Stimulated activated naive CD8-positive, alpha-beta T cell treated with anti-CD3 and anti-CD28 coated beads, Interleukin-15, Interleukin-2, amounts not matched to agents 100 ng/mL and 50 ng/mL, for 24 hours (primary cell): ENCODE measurements at regions not wholly inside any gene's neighbourhood (a gene's known extent, or its start where the extent isn't known, plus 50 kb on each side); places are given as distances from the start of the nearest gene placed in this dataset.
"Not testable (repeated sequence)": the region's sequence is repeated elsewhere in the genome, so short reads cannot be mapped to it uniquely, and the experiment has no call there.

Experiments
- H3K27ac Mint-ChIP-seq: one replicate; pipeline ENCODE4 v1.8.0; 2021; ENCODE audit warnings: mild to moderate bottlenecking, mixed read lengths
- H3K27me3 Mint-ChIP-seq: one replicate; pipeline ENCODE4 v1.8.0; 2021; ENCODE audit warnings: mixed read lengths
- H3K36me3 Mint-ChIP-seq: one replicate; pipeline ENCODE4 v1.8.0; 2021; ENCODE audit warnings: low read depth, mixed read lengths
- H3K4me1 Mint-ChIP-seq: one replicate; pipeline ENCODE4 v1.8.0; 2021; ENCODE audit warnings: low read depth, mixed read lengths
- H3K4me3 Mint-ChIP-seq: one replicate; pipeline ENCODE4 v1.8.0; 2021; ENCODE audit warnings: mild to moderate bottlenecking, mixed read lengths
- H3K9me3 Mint-ChIP-seq: one replicate; pipeline ENCODE4 v1.8.0; 2021; ENCODE audit warnings: mixed read lengths

- not testable (repeated sequence) for H3K4me3 Mint-ChIP-seq, H3K4me1 Mint-ChIP-seq, H3K9me3 Mint-ChIP-seq, H3K27ac Mint-ChIP-seq, H3K36me3 Mint-ChIP-seq, H3K27me3 Mint-ChIP-seq
These were observed 357.3 kb upstream of the WSB1 start for GRCh38 chr17:26936645-26937044.

GRCh38 chr17:26937750-26938322, 356.1 kb upstream of the WSB1 start:
- not testable (repeated sequence) for H3K27me3 Mint-ChIP-seq, H3K9me3 Mint-ChIP-seq, H3K36me3 Mint-ChIP-seq, H3K4me3 Mint-ChIP-seq, H3K4me1 Mint-ChIP-seq, H3K27ac Mint-ChIP-seq

GRCh38 chr17:26939755-26940154, 354.2 kb upstream of the WSB1 start:
- H3K27ac Mint-ChIP-seq, H3K27me3 Mint-ChIP-seq, H3K9me3 Mint-ChIP-seq: not testable (repeated sequence)

GRCh38 chr17:26940587-26940986, 353.3 kb upstream of the WSB1 start:
- not testable (repeated sequence) for H3K36me3 Mint-ChIP-seq, H3K4me1 Mint-ChIP-seq, H3K4me3 Mint-ChIP-seq, H3K9me3 Mint-ChIP-seq, H3K27me3 Mint-ChIP-seq, H3K27ac Mint-ChIP-seq

More at GRCh38 chr17:26939755-26940154, 354.2 kb upstream of the WSB1 start:
- H3K36me3 Mint-ChIP-seq, H3K4me3 Mint-ChIP-seq, H3K4me1 Mint-ChIP-seq: not testable (repeated sequence)

- no peaks in the 10 kb centered on the region for H3K4me1 Mint-ChIP-seq
- no peak overlapping the region for H3K27ac Mint-ChIP-seq
- peaks cover 4% of the 10 kb centered on the region for H3K9me3 Mint-ChIP-seq
- peaks cover 14% of the 10 kb centered on the region for H3K27me3 Mint-ChIP-seq
- H3K36me3 Mint-ChIP-seq: no peaks in the 10 kb centered on the region
- H3K4me3 Mint-ChIP-seq: no peak overlapping the region
These were observed 331.4 kb upstream of the WSB1 start for GRCh38 chr17:26962255-26963162.

GRCh38 chr17:26963163-26963503, 330.8 kb upstream of the WSB1 start:
- Mint-ChIP-seq H3K4me3 (no peak overlapping the region), H3K27me3 (peaks cover 14% of the 10 kb centered on the region), H3K9me3 (peaks cover 4% of the 10 kb centered on the region), H3K27ac (no peak overlapping the region), H3K36me3 (no peaks in the 10 kb centered on the region), H3K4me1 (no peaks in the 10 kb centered on the region)

- H3K36me3 Mint-ChIP-seq, H3K4me1 Mint-ChIP-seq, H3K4me3 Mint-ChIP-seq, H3K9me3 Mint-ChIP-seq, H3K27ac Mint-ChIP-seq: not testable (repeated sequence)
- H3K27me3 Mint-ChIP-seq: peaks cover 11% of the 10 kb centered on the region
These were observed 327.9 kb upstream of the WSB1 start for GRCh38 chr17:26965898-26966624.

DNA sequence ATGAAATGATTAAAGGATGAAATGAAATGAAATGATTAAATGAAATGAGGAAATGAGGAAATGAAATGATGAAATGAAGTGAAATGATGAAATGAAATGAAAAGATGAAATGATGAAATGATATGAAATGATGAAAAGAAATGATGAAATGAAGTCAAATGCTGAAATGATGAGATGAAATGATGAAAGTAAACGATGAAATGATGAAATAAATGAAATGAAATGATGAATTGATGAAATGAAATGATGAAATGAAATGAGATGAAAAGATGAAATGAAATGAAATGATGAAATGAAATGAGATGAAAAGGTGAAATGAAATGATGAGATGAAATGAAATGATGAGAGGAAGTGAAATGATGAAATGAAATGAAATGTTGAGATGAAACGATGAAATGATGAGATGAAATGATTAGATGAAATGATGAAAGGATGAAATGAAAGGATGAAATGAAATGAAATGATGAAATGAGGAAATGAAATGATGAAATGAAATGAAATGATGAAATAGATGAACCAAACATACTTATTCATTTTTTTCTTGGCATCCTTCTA, 327.2 kb upstream of the WSB1 start:
- not testable (repeated sequence) for H3K27ac Mint-ChIP-seq, H3K9me3 Mint-ChIP-seq, H3K4me1 Mint-ChIP-seq, H3K27me3 Mint-ChIP-seq, H3K4me3 Mint-ChIP-seq, H3K36me3 Mint-ChIP-seq

- not testable (repeated sequence) for H3K36me3 Mint-ChIP-seq, H3K27ac Mint-ChIP-seq, H3K9me3 Mint-ChIP-seq, H3K4me1 Mint-ChIP-seq, H3K4me3 Mint-ChIP-seq, H3K27me3 Mint-ChIP-seq
These were observed 312.0 kb upstream of the WSB1 start for GRCh38 chr17:26981845-26982425.

DNA sequence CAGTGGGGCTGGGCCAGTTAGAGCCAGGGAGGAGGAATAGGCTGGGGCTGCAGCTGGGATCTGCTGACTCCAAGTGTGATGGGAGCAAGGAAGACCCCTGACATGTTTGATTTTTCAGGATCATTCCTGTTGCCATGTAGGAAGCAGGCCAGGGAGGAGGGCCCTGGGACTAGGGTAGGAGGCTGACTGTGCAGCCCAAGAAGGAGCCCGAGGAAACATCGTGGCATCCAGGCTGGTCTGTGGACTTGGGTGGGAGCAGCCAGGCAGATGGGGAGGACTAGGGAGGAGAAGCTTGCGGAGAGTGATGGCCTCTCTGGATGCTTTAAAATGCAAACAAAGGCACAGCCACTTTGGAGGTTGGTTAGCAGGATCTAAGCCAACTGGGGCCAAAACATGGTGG, 311.4 kb upstream of the WSB1 start:
- not testable (repeated sequence) for H3K9me3 Mint-ChIP-seq, H3K4me3 Mint-ChIP-seq, H3K36me3 Mint-ChIP-seq, H3K4me1 Mint-ChIP-seq, H3K27ac Mint-ChIP-seq, H3K27me3 Mint-ChIP-seq

DNA sequence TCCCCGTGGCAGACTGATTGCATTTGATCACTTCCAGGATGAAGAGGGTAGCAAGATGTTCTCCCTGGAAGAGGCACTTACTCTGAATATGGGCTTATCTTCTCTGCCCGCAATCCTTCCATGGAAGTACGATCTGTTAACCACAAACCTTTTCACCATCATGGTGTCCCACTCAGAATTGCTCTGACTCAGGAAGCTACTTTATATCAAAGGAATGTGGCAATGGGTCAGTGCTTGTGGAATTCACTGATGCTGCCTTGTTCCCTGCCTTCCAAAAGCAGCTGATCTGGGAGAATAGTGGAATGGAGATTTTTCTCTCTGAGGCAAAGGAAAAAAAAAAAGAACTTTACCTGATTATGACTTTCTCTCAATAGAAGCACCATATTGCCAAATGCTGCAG, 306.1 kb upstream of the WSB1 start:
- H3K27ac Mint-ChIP-seq, H3K9me3 Mint-ChIP-seq, H3K4me1 Mint-ChIP-seq, H3K27me3 Mint-ChIP-seq, H3K4me3 Mint-ChIP-seq, H3K36me3 Mint-ChIP-seq: not testable (repeated sequence)

GRCh38 chr17:26994648-26995047, 299.3 kb upstream of the WSB1 start:
- not testable (repeated sequence) for H3K27me3 Mint-ChIP-seq, H3K4me1 Mint-ChIP-seq, H3K4me3 Mint-ChIP-seq, H3K36me3 Mint-ChIP-seq, H3K27ac Mint-ChIP-seq, H3K9me3 Mint-ChIP-seq

GRCh38 chr17:26996146-26996916, 297.6 kb upstream of the WSB1 start:
- not testable (repeated sequence) for H3K4me1 Mint-ChIP-seq, H3K4me3 Mint-ChIP-seq, H3K9me3 Mint-ChIP-seq, H3K36me3 Mint-ChIP-seq, H3K27me3 Mint-ChIP-seq, H3K27ac Mint-ChIP-seq

DNA sequence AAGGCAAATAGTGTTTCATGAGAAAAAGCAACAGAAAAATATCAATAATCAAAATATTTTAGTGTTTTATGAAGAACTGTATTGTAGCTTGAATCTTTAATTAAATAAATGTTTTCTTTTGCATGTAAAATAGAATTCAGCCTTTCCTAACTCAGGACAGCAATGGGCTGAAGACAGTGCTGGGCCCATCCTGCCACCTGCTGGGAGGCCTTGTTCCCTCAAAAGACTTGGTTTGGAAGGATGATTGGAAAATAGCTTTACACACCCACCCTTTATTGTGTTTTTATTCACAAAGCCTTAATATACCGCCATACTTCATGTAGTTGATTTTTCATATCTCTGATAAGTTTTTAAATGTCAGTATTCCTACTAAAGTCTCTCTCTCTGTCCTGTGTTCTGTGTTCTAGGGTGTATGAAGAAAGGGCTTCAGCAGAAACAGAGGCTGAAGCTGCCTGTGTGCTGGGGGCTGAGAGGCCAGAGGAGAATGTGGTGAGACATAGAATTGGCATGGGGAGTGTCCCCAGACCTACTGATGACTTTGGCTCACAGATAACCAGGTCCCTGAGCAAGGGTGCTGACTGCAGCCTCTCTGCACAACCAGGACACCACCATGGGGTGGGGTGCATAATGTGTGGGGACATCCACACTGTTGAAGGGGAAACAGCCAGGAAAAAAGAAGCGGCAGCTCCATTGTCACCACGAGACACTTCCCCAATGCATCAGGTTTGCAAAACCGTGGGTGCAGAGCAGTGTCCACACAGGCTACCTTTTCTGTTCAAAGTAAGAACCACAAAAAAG, 286.0 kb upstream of the WSB1 start:
- H3K27me3 Mint-ChIP-seq, H3K9me3 Mint-ChIP-seq, H3K27ac Mint-ChIP-seq, H3K4me1 Mint-ChIP-seq, H3K36me3 Mint-ChIP-seq, H3K4me3 Mint-ChIP-seq: not testable (repeated sequence)
